ENCODE measurements at regions not wholly inside any gene's neighbourhood (a gene's known extent, or its start where the extent isn't known, plus 50 kb on each side); places are given as distances from the start of the nearest gene placed in this dataset.

DNA sequence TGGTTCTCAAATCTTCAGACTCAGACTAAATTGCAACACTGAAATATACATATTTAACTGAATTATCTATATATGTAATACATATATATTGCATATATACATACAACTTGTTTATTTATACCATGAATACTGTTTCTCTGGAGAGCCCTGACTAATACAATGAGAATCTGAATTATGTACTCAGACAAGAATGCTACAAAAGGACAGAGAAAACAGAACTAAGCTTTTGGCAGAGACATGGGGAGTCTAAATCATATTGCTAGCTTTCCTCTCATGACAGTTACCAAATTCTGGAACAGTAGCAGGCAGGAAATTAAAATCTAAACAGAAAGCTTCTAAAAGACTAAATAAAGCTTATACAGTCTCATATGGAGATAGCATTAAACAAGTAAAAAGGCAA, 142.4 kb upstream of the KCNMB2 start:
- TF ChIP-seq, protein P1, sequence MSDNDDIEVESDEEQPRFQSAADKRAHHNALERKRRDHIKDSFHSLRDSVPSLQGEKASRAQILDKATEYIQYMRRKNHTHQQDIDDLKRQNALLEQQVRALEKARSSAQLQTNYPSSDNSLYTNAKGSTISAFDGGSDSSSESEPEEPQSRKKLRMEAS (CRISPR knock-in tag; IDR thresholded peaks at IDR 0.05), result no peak
- TF ChIP-seq CREB1 (CRISPR knock-in tag; IDR thresholded peaks at IDR 0.05), result no peak
- TF ChIP-seq, protein P2, sequence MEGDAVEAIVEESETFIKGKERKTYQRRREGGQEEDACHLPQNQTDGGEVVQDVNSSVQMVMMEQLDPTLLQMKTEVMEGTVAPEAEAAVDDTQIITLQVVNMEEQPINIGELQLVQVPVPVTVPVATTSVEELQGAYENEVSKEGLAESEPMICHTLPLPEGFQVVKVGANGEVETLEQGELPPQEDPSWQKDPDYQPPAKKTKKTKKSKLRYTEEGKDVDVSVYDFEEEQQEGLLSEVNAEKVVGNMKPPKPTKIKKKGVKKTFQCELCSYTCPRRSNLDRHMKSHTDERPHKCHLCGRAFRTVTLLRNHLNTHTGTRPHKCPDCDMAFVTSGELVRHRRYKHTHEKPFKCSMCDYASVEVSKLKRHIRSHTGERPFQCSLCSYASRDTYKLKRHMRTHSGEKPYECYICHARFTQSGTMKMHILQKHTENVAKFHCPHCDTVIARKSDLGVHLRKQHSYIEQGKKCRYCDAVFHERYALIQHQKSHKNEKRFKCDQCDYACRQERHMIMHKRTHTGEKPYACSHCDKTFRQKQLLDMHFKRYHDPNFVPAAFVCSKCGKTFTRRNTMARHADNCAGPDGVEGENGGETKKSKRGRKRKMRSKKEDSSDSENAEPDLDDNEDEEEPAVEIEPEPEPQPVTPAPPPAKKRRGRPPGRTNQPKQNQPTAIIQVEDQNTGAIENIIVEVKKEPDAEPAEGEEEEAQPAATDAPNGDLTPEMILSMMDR (IDR thresholded peaks at IDR 0.05), result no peak
